ENCODE measurements at regions not wholly inside any gene's neighbourhood (a gene's known extent, or its start where the extent isn't known, plus 50 kb on each side); places are given as distances from the start of the nearest gene placed in this dataset.

DNA sequence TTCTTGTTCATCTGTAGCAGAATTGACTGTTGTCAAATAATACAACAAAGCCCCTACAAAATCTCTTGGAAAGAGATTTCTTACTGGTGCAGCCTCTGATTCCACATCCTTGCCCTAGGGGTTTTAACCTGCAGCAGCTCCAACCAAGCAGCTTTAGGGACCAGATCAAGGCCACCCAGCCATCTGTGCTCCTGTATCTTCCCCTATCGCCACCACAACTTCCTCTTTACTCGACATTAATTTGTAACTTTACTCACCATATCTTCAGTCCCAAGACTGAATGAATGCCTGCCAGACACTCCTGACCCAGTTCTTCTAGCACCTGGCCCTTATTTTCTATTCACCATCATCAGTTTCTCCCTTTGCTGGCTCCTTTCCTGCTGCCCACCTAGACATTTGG is 156.6 kb upstream of the IL12A start:
- TF ChIP-seq, protein P1, sequence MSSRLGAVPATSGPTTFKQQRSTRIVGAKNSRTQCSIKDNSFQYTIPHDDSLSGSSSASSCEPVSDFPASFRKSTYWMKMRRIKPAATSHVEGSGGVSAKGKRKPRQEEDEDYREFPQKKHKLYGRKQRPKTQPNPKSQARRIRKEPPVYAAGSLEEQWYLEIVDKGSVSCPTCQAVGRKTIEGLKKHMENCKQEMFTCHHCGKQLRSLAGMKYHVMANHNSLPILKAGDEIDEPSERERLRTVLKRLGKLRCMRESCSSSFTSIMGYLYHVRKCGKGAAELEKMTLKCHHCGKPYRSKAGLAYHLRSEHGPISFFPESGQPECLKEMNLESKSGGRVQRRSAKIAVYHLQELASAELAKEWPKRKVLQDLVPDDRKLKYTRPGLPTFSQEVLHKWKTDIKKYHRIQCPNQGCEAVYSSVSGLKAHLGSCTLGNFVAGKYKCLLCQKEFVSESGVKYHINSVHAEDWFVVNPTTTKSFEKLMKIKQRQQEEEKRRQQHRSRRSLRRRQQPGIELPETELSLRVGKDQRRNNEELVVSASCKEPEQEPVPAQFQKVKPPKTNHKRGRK (tag; IDR thresholded peaks at IDR 0.05): no peak
- TF ChIP-seq SP2 (IDR thresholded peaks at IDR 0.05; ENCODE audit: extremely low read depth, low read depth, low read length, poor library complexity, severe bottlenecking): no peak
- no peak for TF ChIP-seq BDP1 (IDR thresholded peaks at IDR 0.05; ENCODE audit: insufficient read depth, insufficient read length)
- TF ChIP-seq MAFF (IDR thresholded peaks at IDR 0.05; ENCODE audit: low read length): no peak
- TF ChIP-seq, protein P2, sequence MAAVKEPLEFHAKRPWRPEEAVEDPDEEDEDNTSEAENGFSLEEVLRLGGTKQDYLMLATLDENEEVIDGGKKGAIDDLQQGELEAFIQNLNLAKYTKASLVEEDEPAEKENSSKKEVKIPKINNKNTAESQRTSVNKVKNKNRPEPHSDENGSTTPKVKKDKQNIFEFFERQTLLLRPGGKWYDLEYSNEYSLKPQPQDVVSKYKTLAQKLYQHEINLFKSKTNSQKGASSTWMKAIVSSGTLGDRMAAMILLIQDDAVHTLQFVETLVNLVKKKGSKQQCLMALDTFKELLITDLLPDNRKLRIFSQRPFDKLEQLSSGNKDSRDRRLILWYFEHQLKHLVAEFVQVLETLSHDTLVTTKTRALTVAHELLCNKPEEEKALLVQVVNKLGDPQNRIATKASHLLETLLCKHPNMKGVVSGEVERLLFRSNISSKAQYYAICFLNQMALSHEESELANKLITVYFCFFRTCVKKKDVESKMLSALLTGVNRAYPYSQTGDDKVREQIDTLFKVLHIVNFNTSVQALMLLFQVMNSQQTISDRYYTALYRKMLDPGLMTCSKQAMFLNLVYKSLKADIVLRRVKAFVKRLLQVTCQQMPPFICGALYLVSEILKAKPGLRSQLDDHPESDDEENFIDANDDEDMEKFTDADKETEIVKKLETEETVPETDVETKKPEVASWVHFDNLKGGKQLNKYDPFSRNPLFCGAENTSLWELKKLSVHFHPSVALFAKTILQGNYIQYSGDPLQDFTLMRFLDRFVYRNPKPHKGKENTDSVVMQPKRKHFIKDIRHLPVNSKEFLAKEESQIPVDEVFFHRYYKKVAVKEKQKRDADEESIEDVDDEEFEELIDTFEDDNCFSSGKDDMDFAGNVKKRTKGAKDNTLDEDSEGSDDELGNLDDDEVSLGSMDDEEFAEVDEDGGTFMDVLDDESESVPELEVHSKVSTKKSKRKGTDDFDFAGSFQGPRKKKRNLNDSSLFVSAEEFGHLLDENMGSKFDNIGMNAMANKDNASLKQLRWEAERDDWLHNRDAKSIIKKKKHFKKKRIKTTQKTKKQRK (IDR thresholded peaks at IDR 0.05; ENCODE audit: borderline replicate concordance, low read depth, low read length): no peak
- TF ChIP-seq, protein P3, sequence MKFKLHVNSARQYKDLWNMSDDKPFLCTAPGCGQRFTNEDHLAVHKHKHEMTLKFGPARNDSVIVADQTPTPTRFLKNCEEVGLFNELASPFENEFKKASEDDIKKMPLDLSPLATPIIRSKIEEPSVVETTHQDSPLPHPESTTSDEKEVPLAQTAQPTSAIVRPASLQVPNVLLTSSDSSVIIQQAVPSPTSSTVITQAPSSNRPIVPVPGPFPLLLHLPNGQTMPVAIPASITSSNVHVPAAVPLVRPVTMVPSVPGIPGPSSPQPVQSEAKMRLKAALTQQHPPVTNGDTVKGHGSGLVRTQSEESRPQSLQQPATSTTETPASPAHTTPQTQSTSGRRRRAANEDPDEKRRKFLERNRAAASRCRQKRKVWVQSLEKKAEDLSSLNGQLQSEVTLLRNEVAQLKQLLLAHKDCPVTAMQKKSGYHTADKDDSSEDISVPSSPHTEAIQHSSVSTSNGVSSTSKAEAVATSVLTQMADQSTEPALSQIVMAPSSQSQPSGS (CRISPR knock-in tag; IDR thresholded peaks at IDR 0.05): no peak
